Kidney capillary endothelial cell (primary cell): ENCODE measurements at regions not wholly inside any gene's neighbourhood (a gene's known extent, or its start where the extent isn't known, plus 50 kb on each side); places are given as distances from the start of the nearest gene placed in this dataset.

Source experiments
- DNase-seq: peaks from one replicate; pipeline ENCODE4 v3.0.0-alpha.2; 2018; ENCODE audit warnings: low spot score

- DNase-seq = no peak
Observed at GRCh38 chr11:26093206-26093605, 238.7 kb upstream of the ANO3 start.

DNA sequence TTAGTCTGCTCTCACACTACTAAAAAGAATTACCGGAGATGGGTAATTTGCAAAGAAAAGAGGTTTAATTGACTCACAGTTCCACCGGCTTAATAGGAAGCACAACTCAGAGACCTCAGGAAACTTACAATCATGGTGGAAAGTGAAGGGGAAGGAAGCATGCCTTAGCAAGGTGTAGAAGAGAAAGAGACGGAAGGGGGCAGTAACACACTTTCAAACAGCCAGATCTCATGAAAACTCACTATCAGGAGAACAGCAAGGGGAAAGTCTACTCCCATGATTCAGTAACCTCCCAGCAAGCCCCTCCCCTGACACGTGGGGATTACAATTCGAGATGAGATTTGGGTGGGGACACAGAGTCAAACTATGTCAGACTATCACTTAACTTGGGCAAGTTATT lies 236.6 kb upstream of the ANO3 start:
- DNase-seq = no peak

GRCh38 chr11:26096451-26096850 lies 235.5 kb upstream of the ANO3 start:
- no peak for DNase-seq

GRCh38 chr11:26102325-26102724 lies 229.6 kb upstream of the ANO3 start:
- no peak for DNase-seq

DNA sequence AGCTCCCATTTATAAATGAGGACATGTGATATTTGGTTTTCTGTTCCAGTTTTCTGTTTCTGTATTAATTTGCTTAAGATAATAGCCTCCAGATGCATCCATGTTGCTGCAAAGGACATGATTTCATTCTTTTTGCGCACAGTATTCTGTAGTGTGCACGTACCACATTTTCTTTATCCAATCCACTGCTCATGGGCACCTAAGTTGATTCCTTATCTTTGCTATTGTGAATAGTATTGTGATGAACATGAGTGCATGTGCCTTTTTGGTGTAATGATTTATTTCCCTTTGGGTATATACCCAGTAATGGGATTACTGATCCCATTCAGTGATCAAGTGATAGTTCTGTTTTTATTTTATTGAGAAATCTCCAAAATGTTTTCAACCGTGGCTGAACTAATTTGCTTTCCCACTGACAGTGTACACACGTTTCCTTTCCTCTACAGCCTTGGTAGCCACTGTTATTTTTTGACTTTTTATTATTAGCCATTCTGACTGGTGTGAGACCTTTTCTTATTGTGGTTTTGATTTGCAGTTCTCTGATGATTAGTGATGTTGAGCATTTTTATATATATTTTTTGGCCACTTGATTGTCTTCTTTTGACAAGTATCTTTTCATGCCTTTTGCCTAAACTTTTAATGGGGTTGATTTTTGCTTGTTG lies 226.0 kb upstream of the ANO3 start:
- DNase-seq = no peak

- no peak for DNase-seq
Observed at GRCh38 chr11:26106726-26107125, 225.2 kb upstream of the ANO3 start.

DNA sequence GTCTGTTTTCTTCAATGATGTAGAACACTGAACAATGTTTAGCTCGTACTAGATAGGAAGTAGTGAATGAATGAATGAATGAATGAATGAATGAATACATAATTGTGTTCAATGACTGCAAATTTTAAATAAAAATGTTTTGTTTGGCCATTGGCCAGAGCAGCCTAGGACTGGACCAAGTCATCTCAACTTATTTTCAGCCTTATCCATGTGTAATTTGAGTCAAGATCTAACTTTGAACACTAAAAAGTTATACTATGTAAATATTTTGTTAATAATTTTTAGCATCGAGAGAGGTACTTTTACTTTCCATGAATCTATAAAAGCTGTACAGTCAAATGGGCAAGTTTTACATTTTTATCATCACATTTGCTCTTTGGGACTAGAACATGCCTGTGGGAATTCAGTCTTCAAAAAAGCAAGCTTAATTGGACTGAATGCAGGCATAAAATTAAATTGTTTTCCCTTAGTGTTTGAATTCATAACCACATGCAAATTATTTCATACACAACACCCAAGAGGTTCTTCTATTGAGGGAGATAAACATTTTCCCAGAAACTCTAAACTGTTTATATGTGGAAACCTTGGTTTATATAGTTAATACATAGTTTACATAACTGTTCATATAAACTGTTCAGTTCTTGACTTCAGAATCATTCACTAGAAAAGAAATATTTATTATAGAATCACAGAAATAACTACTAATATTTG lies 222.1 kb upstream of the ANO3 start:
- no peak for DNase-seq

- DNase-seq = no peak
Observed at GRCh38 chr11:26112264-26112663, 219.7 kb upstream of the ANO3 start.

DNA sequence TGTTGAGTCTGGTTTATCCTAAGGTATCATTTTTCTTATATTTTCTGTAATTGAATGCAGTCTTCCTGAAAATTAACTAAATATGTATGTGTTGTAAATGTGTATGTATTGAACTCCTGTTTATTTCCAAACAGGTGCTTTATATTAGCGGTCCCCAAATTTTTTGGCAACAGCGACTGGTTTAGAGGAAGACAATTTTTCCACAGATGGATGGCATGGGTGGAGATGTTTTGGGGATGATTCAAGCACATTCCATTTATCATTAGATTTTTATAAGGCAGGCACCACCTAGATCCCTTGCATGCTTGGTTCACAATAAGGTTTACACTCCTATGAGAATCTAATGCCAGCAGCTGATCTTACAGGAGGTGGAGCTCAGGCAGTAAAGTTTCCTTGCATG lies 210.5 kb upstream of the ANO3 start:
- DNase-seq = no peak

- no peak for DNase-seq
Observed at GRCh38 chr11:26126741-26127140, 205.2 kb upstream of the ANO3 start.

DNA sequence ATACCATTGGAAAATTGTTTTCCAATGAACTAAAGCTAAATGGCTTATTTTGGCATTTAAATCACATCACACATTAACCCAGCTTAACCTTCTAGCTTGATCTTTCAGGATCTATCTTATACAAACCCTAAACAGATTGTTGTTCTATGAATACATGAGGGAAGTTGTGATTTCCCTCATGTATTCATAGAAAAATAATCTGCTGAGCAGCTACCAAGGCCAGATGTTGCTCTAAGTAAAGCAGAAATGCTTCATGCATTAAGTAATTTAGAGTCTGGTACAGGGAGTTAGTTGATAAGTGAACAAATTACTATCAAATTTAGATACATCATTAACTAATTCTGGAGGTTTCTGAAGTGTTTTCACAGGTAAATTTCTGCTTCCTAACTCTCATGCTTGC lies 204.6 kb upstream of the ANO3 start:
- no peak for DNase-seq

GRCh38 chr11:26131406-26131805 lies 200.5 kb upstream of the ANO3 start:
- no peak for DNase-seq

DNA sequence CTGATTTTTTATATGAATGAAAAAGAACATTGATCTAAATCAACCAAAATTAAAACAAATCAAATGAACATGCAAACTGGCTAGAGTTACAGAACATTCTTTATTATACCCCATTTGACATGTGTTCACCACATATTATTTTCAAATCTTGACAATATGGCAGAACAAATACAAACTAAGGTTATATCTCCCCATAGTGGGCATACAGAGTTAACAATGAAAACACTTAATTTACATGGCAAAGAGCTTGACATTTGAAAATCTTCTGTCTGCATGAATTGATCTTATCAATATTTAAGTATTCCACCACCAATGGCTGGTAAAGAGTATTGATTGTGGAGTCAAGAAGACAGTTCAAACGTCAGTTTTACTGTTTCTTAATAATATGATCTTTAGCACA lies 197.9 kb upstream of the ANO3 start:
- no peak for DNase-seq

- no peak for DNase-seq
Observed at GRCh38 chr11:26134481-26135355, 197.2 kb upstream of the ANO3 start.

GRCh38 chr11:26137651-26138050 lies 194.3 kb upstream of the ANO3 start:
- no peak for DNase-seq

GRCh38 chr11:26142891-26143290 lies 189.0 kb upstream of the ANO3 start:
- DNase-seq = no peak

- DNase-seq = no peak
Observed at GRCh38 chr11:26143566-26144290, 188.2 kb upstream of the ANO3 start.

DNA sequence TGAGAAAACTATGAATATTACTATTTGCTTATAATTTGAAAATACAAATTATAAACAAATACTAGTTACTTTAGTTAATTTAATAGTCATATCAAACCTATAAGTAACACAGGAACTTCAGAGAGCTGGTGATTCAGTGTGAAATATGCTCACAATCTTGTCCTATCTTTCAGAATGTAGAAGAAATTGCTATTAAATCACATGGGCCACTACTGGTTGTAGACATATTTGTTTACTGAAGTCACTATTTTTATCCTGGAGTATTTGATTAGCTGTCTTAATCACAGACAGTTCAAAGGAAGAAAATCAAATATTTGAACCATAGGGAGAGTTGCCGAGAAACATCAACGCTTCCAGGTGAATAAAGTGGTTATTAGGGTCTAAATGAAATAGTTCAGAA lies 187.6 kb upstream of the ANO3 start:
- DNase-seq = no peak

DNA sequence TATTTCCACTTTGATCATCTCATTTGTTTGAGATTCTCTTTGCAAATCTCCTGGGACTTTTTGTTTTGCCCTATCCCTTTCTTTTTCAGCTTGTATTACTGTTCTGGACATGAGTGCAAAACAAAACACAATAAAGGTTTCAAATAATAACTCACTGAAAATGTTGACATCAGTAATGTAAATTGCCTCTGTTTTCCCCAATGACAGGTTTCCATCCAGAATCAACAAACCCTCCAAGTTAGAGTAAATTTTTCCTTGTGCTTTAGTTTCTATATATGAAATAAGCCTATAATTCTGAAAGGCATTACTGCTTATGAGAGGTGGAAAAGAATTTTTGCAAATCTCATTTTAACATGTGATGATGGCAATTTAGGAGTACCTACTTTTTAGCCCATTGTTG lies 187.0 kb upstream of the ANO3 start:
- no peak for DNase-seq

GRCh38 chr11:26149585-26149984 lies 182.3 kb upstream of the ANO3 start:
- no peak for DNase-seq

DNA sequence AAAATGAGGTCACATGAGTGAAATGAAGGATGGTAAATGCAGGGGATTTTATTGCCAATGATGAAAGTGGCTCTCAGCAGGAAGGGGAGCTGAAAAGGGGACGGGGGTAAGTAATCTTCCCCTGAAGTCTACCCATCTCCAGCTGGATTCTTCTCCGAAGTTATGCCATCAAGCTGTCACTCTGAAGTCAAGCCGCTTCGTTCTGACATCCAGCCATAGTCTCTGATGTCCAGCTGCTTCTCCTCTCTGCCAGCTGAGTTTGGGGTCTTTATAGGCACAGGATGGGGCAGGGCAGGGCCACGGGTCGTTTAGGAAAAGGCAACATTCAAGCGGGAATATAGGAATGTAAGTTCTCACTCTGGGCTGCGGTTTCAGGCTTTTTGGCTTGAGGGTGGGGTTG lies 181.9 kb upstream of the ANO3 start:
- no peak for DNase-seq

DNA sequence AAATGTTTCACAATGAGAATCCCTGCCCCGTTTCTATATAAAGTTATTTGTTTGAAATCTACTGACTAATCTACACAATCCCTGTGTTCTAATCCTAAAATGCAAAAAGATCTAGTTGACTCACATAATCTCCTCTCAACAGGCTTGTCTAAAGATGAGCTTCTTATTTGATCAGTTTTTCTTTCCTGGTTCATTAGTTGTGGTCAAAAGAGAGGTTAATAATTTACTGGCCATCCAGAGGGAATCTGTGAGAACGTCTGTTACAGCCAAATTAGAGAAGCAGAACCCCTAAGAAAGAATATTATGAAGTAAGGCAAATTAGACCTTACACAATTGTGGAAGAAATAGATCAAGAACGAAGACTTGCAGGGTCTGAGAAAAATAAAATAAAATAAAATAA lies 173.7 kb upstream of the ANO3 start:
- DNase-seq = no peak
